ENCODE measurements at regions not wholly inside any gene's neighbourhood (a gene's known extent, or its start where the extent isn't known, plus 50 kb on each side); places are given as distances from the start of the nearest gene placed in this dataset.

DNA sequence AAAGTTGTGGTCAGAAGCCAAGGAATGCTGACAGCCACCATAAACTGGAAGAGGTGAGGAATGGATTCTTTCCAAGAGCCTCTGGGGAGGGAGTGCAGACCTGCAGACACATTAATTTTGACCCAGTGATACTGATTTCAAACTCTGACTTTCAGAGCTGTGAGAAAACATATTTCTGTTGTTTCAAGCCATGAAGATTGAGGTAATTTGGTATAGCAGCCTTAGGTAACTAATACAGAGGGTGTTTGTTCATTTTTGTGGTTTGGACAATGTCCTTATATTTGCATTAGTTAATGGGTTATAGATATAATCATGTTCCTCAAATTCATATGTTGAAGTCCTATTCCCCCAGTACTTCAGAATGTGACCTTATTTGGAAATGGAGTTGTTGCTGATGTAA lies 85.4 kb upstream of the GTSF1L start:
- no peak for DNase-seq
- ATAC-seq: no peak
- intact Hi-C loops (cut with micrococcal nuclease): no loop called here

DNA sequence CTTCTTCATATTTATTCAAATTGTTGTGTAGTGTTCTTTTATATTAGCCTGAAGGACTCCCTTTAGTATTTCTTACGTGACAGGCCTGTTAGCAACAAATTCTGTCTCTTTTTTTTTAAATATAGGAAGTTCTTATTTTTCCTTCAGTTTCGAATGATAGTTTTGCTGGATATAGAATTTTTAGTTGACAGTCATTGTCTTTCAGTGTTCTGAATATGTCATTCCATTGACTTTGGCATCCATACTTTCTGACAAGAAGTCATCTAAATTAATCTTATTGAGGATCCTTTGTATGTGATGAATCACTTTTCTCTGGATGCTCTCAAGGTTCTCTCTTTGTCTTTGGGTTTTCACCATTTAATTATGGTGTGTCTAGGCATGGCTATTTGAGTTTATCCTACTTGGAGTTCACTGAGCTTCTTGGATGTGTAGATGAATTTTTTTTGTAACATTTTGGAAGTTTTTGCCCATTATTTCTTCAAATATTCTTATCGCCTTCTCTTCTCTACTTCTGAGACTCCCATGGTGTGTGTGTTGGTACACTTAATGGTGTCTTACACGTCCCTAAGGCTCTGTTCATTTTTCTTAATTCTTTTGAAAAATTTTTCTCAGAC lies 82.5 kb upstream of the GTSF1L start:
- no peak for ATAC-seq
- intact Hi-C loops (cut with micrococcal nuclease): no loop called here
- DNase-seq: no peak

DNA sequence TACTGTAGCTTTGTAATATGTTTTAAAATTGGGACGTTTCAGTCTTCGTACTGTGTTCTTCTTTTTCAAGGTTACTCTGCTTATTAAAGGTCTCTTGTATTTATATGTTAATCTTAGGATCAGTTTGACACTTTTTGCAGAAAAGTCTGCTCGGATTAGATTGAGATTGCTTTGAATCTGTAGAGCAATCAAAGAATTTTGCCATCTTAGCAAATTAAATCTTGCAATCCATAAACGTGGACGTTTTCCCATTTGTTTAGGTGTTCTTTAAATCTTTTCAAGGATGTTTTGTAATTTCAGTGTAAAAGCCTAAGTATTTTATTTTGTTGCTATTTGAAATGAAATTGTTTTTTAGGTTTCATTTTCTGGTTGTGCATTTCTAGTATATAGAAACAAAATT lies 78.0 kb upstream of the GTSF1L start:
- no peak for ATAC-seq

DNA sequence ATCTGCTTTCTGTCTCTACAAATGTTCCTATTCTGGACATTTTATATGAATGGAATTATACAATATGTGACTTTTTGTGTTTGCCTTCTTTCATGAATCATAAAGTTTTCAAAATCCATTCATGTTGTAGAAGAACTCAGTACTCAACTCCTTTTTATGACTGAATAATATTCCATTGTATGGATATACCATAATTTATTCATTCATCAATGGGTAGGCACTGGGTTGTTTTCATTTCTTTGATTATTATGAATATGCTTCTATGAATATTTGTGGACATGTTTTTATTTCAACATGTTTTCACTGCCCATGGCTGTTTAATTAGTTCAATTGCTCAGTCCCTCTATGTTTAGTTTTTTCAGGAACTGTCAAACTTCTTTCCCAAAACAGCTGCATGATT lies 76.5 kb upstream of the GTSF1L start:
- intact Hi-C loops (cut with micrococcal nuclease): no loop called here
- DNase-seq (no peak), ATAC-seq (no peak)

More for the DNA sequence above, 78.0 kb upstream of the GTSF1L start:
- intact Hi-C loops (cut with micrococcal nuclease): no loop called here
- DNase-seq: no peak

DNA sequence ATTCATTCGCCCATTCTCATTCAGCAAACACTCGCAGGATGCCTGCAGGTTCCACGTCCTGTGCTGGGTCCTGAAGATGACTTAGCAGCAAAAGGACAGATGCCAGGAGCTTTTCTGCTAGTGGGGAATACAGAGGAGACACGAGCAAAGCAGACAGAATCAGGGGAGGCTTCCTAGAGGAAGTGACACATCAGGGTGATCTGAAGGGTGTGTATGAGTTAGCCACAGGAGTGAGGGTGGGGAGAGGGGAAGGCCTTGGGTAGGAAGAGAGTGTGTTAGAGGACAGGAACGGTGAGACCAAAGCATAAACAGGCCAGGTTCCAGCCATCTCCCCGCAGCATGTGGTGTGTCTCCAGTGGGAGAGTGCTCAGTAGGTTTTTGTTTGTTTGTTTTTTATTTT lies 73.4 kb upstream of the GTSF1L start:
- no peak for DNase-seq
- no peak for ATAC-seq
- intact Hi-C loops (cut with micrococcal nuclease): no loop called here

DNA sequence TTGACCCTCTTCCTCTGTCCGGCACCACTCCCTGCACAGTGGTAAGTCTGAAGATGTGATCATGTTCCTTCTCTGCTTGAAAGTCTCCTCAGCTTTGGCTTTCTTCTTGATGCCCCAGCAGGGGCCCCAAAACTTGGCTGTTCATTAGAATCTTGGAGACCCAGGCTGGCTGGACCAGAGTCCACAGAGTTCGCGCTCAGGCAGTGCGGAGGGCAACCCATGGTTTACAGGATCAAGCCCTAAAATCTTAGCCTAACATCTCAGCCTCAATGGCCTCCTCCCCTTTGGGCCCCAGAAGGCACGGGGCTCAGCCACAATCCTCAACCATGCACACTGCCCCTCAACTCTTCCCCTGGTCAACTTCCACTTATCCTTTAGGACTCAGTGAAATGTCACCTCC lies 72.9 kb upstream of the GTSF1L start:
- no peak for DNase-seq
- ATAC-seq: no peak
- intact Hi-C loops (cut with micrococcal nuclease): no loop called here

DNA sequence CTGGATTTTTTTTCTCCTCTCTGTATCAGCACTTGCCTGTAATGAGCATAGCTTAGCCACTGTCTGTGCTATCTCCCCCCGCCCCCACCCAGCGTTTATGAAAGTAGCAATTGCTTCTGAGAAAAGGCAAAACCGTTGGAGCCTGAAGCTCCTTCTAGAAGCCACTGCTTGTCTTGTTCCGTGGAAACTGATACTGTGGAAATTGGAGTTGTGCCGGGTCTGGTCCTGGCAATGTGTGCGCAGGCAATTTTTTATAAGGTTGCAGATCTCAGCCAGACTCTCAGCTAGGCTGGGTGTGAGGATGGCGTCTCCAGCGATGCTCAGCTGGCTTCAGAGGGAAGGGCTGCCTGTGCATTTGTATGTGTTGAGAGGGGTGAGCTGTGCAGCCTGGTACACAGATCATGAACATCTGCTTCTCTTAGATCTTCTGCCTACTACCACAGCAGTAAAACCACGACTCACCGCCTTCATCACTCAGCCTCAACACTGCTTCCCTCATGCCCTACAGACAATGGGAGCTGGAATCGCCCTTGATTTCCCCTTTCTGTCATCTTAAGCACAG lies 72.4 kb upstream of the GTSF1L start:
- intact Hi-C loops (cut with micrococcal nuclease): no loop called here
- ATAC-seq (no peak), DNase-seq (no peak)

DNA sequence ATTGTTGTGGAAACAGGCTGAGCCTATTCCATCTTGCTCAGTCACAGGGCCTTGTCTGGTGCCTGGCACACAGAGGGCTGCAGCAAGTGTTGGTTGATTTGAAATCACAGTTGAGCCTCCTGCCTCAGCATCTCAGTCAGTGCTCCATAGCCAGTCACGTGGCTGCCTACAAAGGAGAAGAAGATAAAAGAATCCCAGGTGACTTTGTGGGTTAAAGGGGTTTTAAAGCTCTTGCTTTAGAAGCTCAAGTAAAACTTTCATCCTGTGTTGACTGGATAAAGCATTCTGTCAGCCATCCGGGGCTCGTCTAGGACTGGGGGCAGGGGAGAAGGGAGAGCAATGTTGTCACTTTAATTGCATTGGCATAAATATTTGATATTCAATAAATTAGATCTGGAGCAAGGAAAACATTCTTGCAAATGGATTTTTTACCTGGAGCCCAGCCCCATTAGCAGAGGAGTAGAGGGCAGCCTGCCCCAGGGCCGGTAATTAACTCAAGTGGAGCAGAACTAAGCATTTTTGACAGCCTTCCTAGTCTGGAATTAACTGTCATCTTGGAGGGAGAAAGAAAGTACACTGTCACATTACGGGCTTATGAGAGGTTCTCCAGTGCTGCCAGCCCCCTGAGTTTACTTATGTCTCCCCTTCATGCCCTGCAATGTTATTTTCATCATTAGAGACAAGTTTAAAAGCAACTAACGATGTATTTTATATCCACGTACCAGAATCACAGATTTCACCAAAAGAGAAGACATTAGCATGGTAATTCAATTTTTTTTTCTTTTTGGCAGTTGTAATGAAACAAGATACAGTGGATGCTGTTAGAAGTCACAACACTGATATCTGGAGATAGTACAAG lies 71.7 kb upstream of the GTSF1L start:
- intact Hi-C loops (cut with micrococcal nuclease): no loop called here
- ATAC-seq: no peak
- no peak for DNase-seq

DNA sequence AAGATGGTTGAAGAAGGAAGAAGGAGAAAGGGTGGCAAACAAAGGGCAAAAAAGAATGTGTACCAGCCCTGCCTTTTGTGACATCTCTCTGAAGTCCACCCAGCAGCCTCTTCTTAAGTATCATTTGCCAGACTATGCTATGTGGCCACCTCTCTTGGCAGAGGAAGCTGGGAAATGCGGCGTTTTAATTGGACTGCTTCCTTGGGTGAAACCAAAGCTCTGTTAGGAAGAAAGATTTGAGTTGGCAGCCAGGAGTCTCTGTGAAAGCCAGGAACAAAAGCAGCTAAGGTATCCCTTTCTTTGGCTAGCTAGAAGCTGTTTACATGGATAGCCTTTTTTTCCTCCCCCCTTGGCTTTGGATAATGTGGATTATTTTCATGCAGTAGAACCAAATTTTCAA lies 67.5 kb upstream of the GTSF1L start:
- DNase-seq (no peak), ATAC-seq (no peak)
- intact Hi-C loops (cut with micrococcal nuclease): no loop called here

DNA sequence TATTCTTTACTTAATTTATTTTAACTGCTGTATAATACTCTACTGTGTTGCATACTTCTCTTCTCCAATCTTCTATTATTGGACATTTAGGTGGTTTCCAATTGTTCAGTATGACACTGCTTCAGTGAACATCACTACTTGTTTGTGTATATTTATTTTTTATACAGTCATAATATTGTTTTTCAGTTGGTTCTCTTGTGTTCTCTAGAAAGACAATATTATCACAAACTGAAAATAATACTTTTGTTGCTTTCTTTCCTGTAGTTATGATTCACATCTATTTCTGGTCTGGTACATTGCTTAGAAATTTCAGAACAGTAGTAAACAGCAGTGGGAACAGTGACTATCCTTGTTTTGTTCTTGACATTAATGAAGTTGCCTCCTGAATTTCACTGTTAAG lies 62.8 kb upstream of the GTSF1L start:
- no peak for DNase-seq
- intact Hi-C loops (cut with micrococcal nuclease): no loop called here

DNA sequence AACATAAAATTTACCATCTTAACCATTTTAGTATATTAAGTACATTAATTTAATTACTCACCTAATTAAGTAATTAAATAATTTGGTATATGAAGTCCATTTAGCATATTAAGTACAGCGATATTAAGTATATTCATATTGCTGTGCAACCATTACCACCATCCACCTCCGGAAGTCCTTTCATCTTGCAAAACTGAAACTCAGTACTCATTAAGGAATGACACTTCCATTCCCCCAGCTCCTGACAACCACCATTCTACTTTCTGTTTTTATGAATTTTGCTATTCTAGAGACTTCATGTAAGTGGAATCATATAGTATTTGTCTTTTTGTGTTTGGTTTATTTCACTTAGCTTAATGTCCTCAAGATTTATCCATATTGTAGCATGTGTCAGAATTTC lies 61.1 kb upstream of the GTSF1L start:
- intact Hi-C loops (cut with micrococcal nuclease): no loop called here
- no peak for ATAC-seq
- no peak for DNase-seq

More for the DNA sequence above, 62.8 kb upstream of the GTSF1L start:
- no peak for ATAC-seq

DNA sequence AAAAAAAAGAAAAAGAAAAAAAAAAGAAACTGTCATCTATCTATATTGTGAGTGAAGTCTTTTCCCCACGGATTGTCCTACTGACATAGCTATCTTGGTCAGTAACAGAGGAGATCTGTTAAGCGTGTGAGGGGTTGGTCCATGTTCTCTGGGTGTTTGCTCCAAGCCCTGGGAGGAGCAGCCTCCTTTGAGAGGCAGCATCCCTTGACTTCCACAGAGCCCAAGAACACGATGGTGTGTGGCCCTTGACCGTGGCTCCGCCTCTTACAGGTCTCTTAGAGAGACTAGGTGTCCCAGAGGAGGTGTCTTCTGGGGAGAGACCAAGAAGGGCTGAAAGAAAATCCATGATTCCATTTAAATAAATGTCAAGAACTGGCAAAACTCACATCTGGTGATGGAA lies 60.1 kb upstream of the GTSF1L start:
- DNase-seq (no peak), ATAC-seq (no peak)
- intact Hi-C loops (cut with micrococcal nuclease): no loop called here

DNA sequence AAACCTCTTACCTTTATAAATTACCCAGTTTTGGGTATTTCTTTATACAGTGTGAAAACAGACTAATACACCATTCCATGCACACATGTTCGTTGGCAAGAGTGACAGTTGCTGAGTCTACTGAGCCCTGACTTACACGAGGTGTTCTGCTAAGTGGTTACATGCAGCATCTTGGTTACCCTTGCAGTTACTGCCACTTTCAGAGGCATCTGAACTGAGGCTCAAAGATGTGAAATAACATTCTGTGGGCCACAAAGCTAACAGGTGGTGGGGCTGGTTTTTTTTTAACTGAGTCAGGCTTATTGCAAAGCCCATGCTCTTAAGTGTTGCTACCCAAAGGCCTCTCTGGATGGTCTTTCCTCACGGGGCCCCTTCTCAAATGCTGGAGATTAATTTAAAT lies 54.4 kb upstream of the GTSF1L start:
- ATAC-seq (no peak), DNase-seq (no peak)
- intact Hi-C loops (cut with micrococcal nuclease): no loop called here

DNA sequence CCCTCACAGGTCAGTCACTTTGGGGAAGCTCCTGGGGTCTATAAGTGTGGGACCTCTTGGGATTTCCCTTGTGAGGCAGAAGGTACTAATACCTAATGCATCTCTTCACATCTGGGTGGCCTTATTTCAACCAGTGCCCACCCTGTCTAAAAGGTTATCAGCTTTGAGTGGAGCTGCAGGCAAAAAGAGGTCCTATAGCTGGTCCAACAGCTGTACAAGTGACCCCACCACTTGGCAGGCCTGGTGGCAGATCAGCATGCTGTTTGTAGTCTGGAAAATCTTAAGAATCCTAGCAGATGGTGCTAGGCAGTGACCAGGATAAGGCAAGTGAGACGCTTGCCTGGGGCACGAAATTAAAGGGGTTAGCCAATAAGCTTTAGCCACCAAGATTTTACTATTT lies 51.6 kb upstream of the GTSF1L start:
- intact Hi-C loops (cut with micrococcal nuclease): no loop called here
- ATAC-seq (no peak), DNase-seq (no peak)

DNA sequence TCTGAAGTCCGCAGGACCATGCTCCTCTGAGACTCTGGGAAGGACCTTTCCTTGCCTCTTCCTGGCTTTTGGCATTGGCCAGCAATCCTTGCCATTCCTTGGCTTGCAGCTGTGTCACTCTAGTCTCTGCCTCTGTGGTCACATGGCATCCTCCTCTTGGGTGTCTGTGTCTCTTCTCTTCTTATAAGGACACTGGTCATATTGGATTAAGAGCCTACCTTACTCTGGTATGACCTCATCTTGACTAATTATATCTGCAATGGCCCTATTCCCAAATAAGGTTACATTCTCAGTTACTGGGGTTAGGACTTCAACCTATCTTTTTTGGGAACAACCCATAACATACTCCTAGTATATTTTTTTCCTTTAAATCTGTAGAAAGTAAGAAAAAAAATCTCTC lies 49.9 kb upstream of the GTSF1L start:
- ATAC-seq: no peak
- no peak for DNase-seq
- intact Hi-C loops (cut with micrococcal nuclease): no loop called here
